Heart left ventricle (tissue), 16 donors: ENCODE measurements at regions not wholly inside any gene's neighbourhood (a gene's known extent, or its start where the extent isn't known, plus 50 kb on each side); places are given as distances from the start of the nearest gene placed in this dataset.
"Not testable (repeated sequence)": the region's sequence is repeated elsewhere in the genome, so short reads cannot be mapped to it uniquely, and the experiment has no call there.

Experiments used
- ATAC-seq, 4 donors: fragments of 200-7000 bp; cut with Tn5 transposase; one replicate each; pipeline ENCODE4 v1.9.1; 2020 to 2022; ENCODE audit warnings: moderate library complexity in 4 of 4, mild to moderate bottlenecking in 3 of 4, moderate number of reproducible peaks in 1 of 4
- DNase-seq, 5 donors: peaks; one replicate each; pipeline ENCODE4 v3.0.0-alpha.2; 2020
- H3K27ac ChIP-seq, 12 donors: fragments of 200-600 bp; sonication (generic) in 4 of 12; one replicate each; pipeline versions ENCODE4 v1.5.0 to v1.8.0; 2016 to 2022; ENCODE audit warnings: mild to moderate bottlenecking in 2 of 12
- H3K27me3 ChIP-seq, 9 donors: fragments of 200-600 bp; sonication (generic) in 2 of 9; one replicate each; pipeline versions ENCODE4 v1.5.1 to v1.8.0; 2016 to 2022; ENCODE audit warnings: mild to moderate bottlenecking in 3 of 9
- H3K36me3 ChIP-seq, 9 donors: fragments of 200-600 bp; sonication (generic) in 2 of 9; one replicate each; pipeline versions ENCODE4 v1.5.0 to v1.8.0; 2018 to 2022; ENCODE audit warnings: mild to moderate bottlenecking in 2 of 9
- H3K4me1 ChIP-seq, 12 donors: fragments of 200-600 bp; sonication (generic) in 4 of 12; one replicate each; pipeline versions ENCODE4 v1.5.0 to v1.8.0; 2016 to 2022; ENCODE audit warnings: mild to moderate bottlenecking in 3 of 12
- H3K4me3 ChIP-seq, 12 donors: fragments of 200-600 bp; sonication (generic) in 4 of 12; one replicate each; pipeline versions ENCODE4 v1.5.0 to v1.8.0; 2017 to 2022; ENCODE audit warnings: mild to moderate bottlenecking in 9 of 12, moderate library complexity in 4 of 12
- H3K9me3 ChIP-seq, 12 donors: fragments of 200-600 bp; sonication (generic) in 4 of 12; one replicate each; pipeline versions ENCODE4 v1.5.0 to v1.8.0; 2016 to 2022; ENCODE audit warnings: mild to moderate bottlenecking in 1 of 12
- CTCF ChIP-seq, 12 donors: fragments of 200-600 bp; sonication (generic) in 4 of 12; IDR thresholded peaks; one replicate each; pipeline versions ENCODE4 v1.5.0 to v1.8.0; 2018 to 2022; ENCODE audit warnings: antibody characterized with exemption in 12 of 12, mild to moderate bottlenecking in 5 of 12
- POLR2A ChIP-seq, 2 donors: fragments of 450-650 bp; IDR thresholded peaks; one replicate each; pipeline ENCODE4 v1.6.1; 2017; ENCODE audit warnings: antibody characterized with exemption in 2 of 2, mild to moderate bottlenecking in 2 of 2, moderate library complexity in 2 of 2
- WGBS, 4 donors: extraction: QIAGEN DNeasy Blood & Tissue Kit in 2 of 4; methylation state at CpG; one replicate each; pipeline versions ENCODE4 v1.1.5 to v1.1.7; 2013 to 2018; 5-methylcytosine and 5-hydroxymethylcytosine counted together
- intact Hi-C, 10 donors: fragments of 100-400 bp; cut with DNase I; formaldehyde crosslinking; loops; one replicate each; pipeline versions ENCODE4 v1.11.1 to v1.14.2; 2022
- donor health status: ischemic (EF 13 %, LVEDD 7.1; RV severe dilation, severe dysfunction).
- donor health status: healthy with polysubstance abuse.
- donor health status: DM: no; HTN: yes; CAD: no.
- donor health status: DM: no; HTN: no; CAD: no.
- donor health status: ischemic (EF 25% LVEDD 6.9; RV normal size, moderate dysfunction).
- donor health status: ischemic (EF 25% LVEDD 5.7; RV mildly dilated, moderate dysfunction).
- donor health status: healthy.
- donor health status: DM: yes; HTN: yes; CAD: no.
- donor health status: ischemic (EF 35%, LVEDD 5.7; RV mildly dilated, moderate dysfunction).
- donor health status: nonischemic (EF 11% LVEDD 7.7; RV severe dilation, severe dysfunction).
- donor health status: DM: yes; HTN: yes; CAD: no.
- donor health status: PGD.
- donor health status: ischemic (EF 29% LVEDD 5.4; RV normal size, mild dysfunction).
- donor health status: nonischemic (EF 23%, LVEDD 6.1; RV moderate dilation, normal function).

- Histone ChIP-seq H3K4me3 (no peak overlapping the region), H3K27ac (no peak overlapping the region), H3K27me3 (peaks cover 0 to 5% (median 0%) of the 10 kb centered on the region in 9 donors), H3K4me1 (no peaks in the 10 kb centered on the region), H3K36me3 (no peaks in the 10 kb centered on the region), H3K9me3 (no peaks in the 10 kb centered on the region)
- no peak for TF ChIP-seq CTCF (IDR thresholded peaks at IDR 0.05)
- WGBS, 4 donors, result 91 to 92% (median 91%) methylated on average over 3 of the region's 3 CpGs
- no peak for ATAC-seq
- intact Hi-C loops, result no loop called here
- DNase-seq, result no peak
Observed at GRCh38 chr12:108424816-108425215, 85.7 kb upstream of the CMKLR1 start.

GRCh38 chr12:108424026-108424425, 84.9 kb upstream of the CMKLR1 start:
- H3K27ac ChIP-seq, result no peak overlapping the region
- H3K4me3 ChIP-seq, result no peak overlapping the region
- TF ChIP-seq CTCF (IDR thresholded peaks at IDR 0.05), result no peak
- no peak for TF ChIP-seq POLR2A (IDR thresholded peaks at IDR 0.05)
- ATAC-seq, result no peak
- 73 to 79% (median 75%) methylated on average over 4 of the region's 4 CpGs for WGBS, 4 donors
- intact Hi-C loops, result no loop called here
- no peaks in the 10 kb centered on the region for H3K4me1 ChIP-seq
- H3K36me3 ChIP-seq, result no peaks in the 10 kb centered on the region
- no peak for DNase-seq
- no peaks in the 10 kb centered on the region for H3K9me3 ChIP-seq
- peaks cover 0 to 5% (median 0%) of the 10 kb centered on the region in 9 donors for H3K27me3 ChIP-seq

GRCh38 chr12:108423486-108423885, 84.4 kb upstream of the CMKLR1 start:
- Histone ChIP-seq H3K36me3 (no peaks in the 10 kb centered on the region), H3K4me1 (no peaks in the 10 kb centered on the region), H3K9me3 (no peaks in the 10 kb centered on the region), H3K4me3 (no peak overlapping the region), H3K27ac (no peak overlapping the region), H3K27me3 (peaks cover 0 to 5% (median 0%) of the 10 kb centered on the region in 9 donors)
- TF ChIP-seq CTCF (IDR thresholded peaks at IDR 0.05) (no peak), POLR2A (IDR thresholded peaks at IDR 0.05) (no peak)
- intact Hi-C loops, result no loop called here
- no peak for DNase-seq
- ATAC-seq, result no peak
- 81 to 86% (median 82%) methylated on average over 4 of the region's 4 CpGs for WGBS, 4 donors

GRCh38 chr12:108421082-108421481, 82.0 kb upstream of the CMKLR1 start:
- intact Hi-C loops, H3K27ac ChIP-seq, H3K9me3 ChIP-seq, H3K4me1 ChIP-seq, H3K27me3 ChIP-seq, H3K4me3 ChIP-seq, H3K36me3 ChIP-seq, DNase-seq, ATAC-seq: not testable (repeated sequence)
- 75 to 79% (median 76%) methylated on average over 2 to 4 of the region's 4 CpGs for WGBS, 4 donors

- H3K27ac ChIP-seq, ATAC-seq, H3K4me3 ChIP-seq, H3K9me3 ChIP-seq, H3K4me1 ChIP-seq, DNase-seq, intact Hi-C loops, H3K36me3 ChIP-seq, H3K27me3 ChIP-seq: not testable (repeated sequence)
- 91 to 97% (median 94%) methylated on average over 15 to 20 of the region's 20 CpGs for WGBS, 4 donors
Observed at GRCh38 chr12:108420421-108420820, 81.3 kb upstream of the CMKLR1 start.
